GM23338 (cell line): ENCODE measurements at regions not wholly inside any gene's neighbourhood (a gene's known extent, or its start where the extent isn't known, plus 50 kb on each side); places are given as distances from the start of the nearest gene placed in this dataset.

Experiments used
- ATAC-seq: fragments of 200-7000 bp; cut with Tn5 transposase; 3 replicates; pipeline ENCODE4 v1.9.1; 2020
- DNase-seq: peaks from one replicate; pipeline ENCODE4 v3.0.0-alpha.2; 2015; ENCODE audit warnings: low spot score
- H2AFZ ChIP-seq: fragments of 200-600 bp; sonication (generic); 2 replicates; pipeline ENCODE4 v1.8.0; 2016; ENCODE audit warnings: antibody characterized with exemption, mild to moderate bottlenecking, moderate library complexity
- H3F3A ChIP-seq: fragments of 200-600 bp; sonication (generic); replicated peaks from 2 replicates; pipeline ENCODE4 v1.8.0; 2017; ENCODE audit warnings: antibody characterized with exemption, mixed run types, low read depth
- H3K27ac ChIP-seq: fragments of 200-600 bp; sonication (generic); 2 replicates; pipeline ENCODE4 v1.6.1; 2016; ENCODE audit warnings: low read depth
- H3K27me3 ChIP-seq: fragments of 200-600 bp; sonication (generic); 2 replicates; pipeline ENCODE4 v1.8.0; 2016; ENCODE audit warnings: mild to moderate bottlenecking, mixed run types, moderate library complexity; ENCODE audit not compliant: insufficient read depth
- H3K36me3 ChIP-seq: fragments of 200-600 bp; sonication (generic); 2 replicates; pipeline ENCODE4 v1.8.0; 2016; ENCODE audit warnings: mild to moderate bottlenecking; ENCODE audit not compliant: insufficient read depth
- H3K4me1 ChIP-seq: fragments of 200-600 bp; sonication (generic); 2 replicates; pipeline ENCODE4 v1.8.0; 2016; ENCODE audit warnings: mild to moderate bottlenecking, moderate library complexity; ENCODE audit not compliant: insufficient read depth
- H3K4me2 ChIP-seq: fragments of 200-600 bp; sonication (generic); 2 replicates; pipeline ENCODE4 v1.7.1; 2017; ENCODE audit warnings: mixed run types
- H3K4me3 ChIP-seq: fragments of 200-600 bp; sonication (generic); 2 replicates; pipeline ENCODE4 v1.6.1; 2016; ENCODE audit warnings: mixed run types
- H3K79me2 ChIP-seq: fragments of 200-600 bp; sonication (generic); replicated peaks from 2 replicates; pipeline ENCODE4 v1.8.0; 2017; ENCODE audit warnings: mild to moderate bottlenecking; ENCODE audit not compliant: insufficient read depth
- H3K9me2 ChIP-seq: fragments of 200-600 bp; sonication (generic); 2 replicates; pipeline ENCODE4 v1.8.0; 2017; ENCODE audit not compliant: insufficient read depth
- H4K20me1 ChIP-seq: fragments of 200-600 bp; sonication (generic); replicated peaks from 2 replicates; pipeline ENCODE4 v1.8.0; 2017; ENCODE audit warnings: mild to moderate bottlenecking; ENCODE audit not compliant: insufficient read depth
- H3K27ac Mint-ChIP-seq: 2 replicates; pipeline ENCODE4 v1.8.0; 2020; ENCODE audit warnings: inconsistent platforms, mild to moderate bottlenecking, moderate library complexity, mixed read lengths
- H3K27me3 Mint-ChIP-seq: 3 replicates; pipeline ENCODE4 v1.8.0; 2022; ENCODE audit warnings: low read depth, mild to moderate bottlenecking, moderate library complexity, mixed read lengths, inconsistent platforms; ENCODE audit not compliant: insufficient read depth, poor library complexity
- H3K36me3 Mint-ChIP-seq: 3 replicates; pipeline ENCODE4 v1.8.0; 2021; ENCODE audit warnings: low read depth, mild to moderate bottlenecking, inconsistent platforms, moderate library complexity, mixed read lengths
- H3K4me1 Mint-ChIP-seq: 3 replicates; pipeline ENCODE4 v1.8.0; 2020; ENCODE audit warnings: mild to moderate bottlenecking, inconsistent platforms, mixed read lengths
- H3K4me3 Mint-ChIP-seq: 3 replicates; pipeline ENCODE4 v1.8.0; 2021; ENCODE audit warnings: moderate library complexity, mild to moderate bottlenecking, inconsistent platforms, mixed read lengths
- H3K9me3 Mint-ChIP-seq: 3 replicates; pipeline ENCODE4 v1.8.0; 2020; ENCODE audit warnings: moderate library complexity, mild to moderate bottlenecking, inconsistent platforms, mixed read lengths
- CREB1 ChIP-seq: fragments of 250-450 bp; sonication (Bioruptor Pico); IDR thresholded peaks from 2 replicates; pipeline ENCODE4 v1.5.0; 2020; ENCODE audit warnings: low read depth, mild to moderate bottlenecking, moderate library complexity
- ETS1 ChIP-seq: IDR thresholded peaks from 2 replicates; pipeline ENCODE4 v1.6.1; 2016; ENCODE audit warnings: antibody characterized with exemption
- EZH2 ChIP-seq: fragments of 200-600 bp; sonication (generic); IDR thresholded peaks from one replicate; pipeline ENCODE4 v1.8.0; 2017; ENCODE audit warnings: antibody characterized with exemption, mild to moderate bottlenecking, low read depth; ENCODE audit not compliant: unreplicated experiment
- JUNB ChIP-seq: IDR thresholded peaks from one replicate; pipeline ENCODE4 v1.6.1; 2016; ENCODE audit warnings: antibody characterized with exemption; ENCODE audit not compliant: unreplicated experiment
- STAT1 ChIP-seq: IDR thresholded peaks from one replicate; pipeline ENCODE4 v1.6.1; 2016; ENCODE audit warnings: antibody characterized with exemption; ENCODE audit not compliant: unreplicated experiment
- ZNF114 ChIP-seq: fragments of 250-450 bp; sonication (Bioruptor Pico); IDR thresholded peaks from 2 replicates; pipeline ENCODE4 v1.5.0; 2020; ENCODE audit warnings: mild to moderate bottlenecking, moderate library complexity
- ZNF331 ChIP-seq: fragments of 250-450 bp; sonication (Bioruptor Pico); IDR thresholded peaks from 2 replicates; pipeline ENCODE4 v1.5.0; 2020; ENCODE audit warnings: low read depth, mild to moderate bottlenecking, moderate library complexity
- TF ChIP-seq, protein P1 (sequence below): IDR thresholded peaks from one replicate; pipeline ENCODE4 v1.6.1; 2018; ENCODE audit warnings: antibody characterized with exemption; ENCODE audit not compliant: unreplicated experiment
- TF ChIP-seq, protein P2 (sequence below): fragments of 250-450 bp; sonication (Bioruptor Pico); IDR thresholded peaks from 2 replicates; pipeline ENCODE4 v1.5.0; 2020; ENCODE audit warnings: mild to moderate bottlenecking, moderate library complexity

GRCh38 chr2:59919579-59919978 lies 633.9 kb downstream of the BCL11A start (continued):
- TF ChIP-seq ZNF331 (CRISPR knock-in tag) (no peak), EZH2 (no peak), ETS1 (no peak), CREB1 (no peak)
- TF ChIP-seq, protein P1, sequence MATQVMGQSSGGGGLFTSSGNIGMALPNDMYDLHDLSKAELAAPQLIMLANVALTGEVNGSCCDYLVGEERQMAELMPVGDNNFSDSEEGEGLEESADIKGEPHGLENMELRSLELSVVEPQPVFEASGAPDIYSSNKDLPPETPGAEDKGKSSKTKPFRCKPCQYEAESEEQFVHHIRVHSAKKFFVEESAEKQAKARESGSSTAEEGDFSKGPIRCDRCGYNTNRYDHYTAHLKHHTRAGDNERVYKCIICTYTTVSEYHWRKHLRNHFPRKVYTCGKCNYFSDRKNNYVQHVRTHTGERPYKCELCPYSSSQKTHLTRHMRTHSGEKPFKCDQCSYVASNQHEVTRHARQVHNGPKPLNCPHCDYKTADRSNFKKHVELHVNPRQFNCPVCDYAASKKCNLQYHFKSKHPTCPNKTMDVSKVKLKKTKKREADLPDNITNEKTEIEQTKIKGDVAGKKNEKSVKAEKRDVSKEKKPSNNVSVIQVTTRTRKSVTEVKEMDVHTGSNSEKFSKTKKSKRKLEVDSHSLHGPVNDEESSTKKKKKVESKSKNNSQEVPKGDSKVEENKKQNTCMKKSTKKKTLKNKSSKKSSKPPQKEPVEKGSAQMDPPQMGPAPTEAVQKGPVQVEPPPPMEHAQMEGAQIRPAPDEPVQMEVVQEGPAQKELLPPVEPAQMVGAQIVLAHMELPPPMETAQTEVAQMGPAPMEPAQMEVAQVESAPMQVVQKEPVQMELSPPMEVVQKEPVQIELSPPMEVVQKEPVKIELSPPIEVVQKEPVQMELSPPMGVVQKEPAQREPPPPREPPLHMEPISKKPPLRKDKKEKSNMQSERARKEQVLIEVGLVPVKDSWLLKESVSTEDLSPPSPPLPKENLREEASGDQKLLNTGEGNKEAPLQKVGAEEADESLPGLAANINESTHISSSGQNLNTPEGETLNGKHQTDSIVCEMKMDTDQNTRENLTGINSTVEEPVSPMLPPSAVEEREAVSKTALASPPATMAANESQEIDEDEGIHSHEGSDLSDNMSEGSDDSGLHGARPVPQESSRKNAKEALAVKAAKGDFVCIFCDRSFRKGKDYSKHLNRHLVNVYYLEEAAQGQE, result no peak

GRCh38 chr2:59912042-59912441 lies 641.4 kb downstream of the BCL11A start:
- no peaks in the 10 kb centered on the region for H3F3A ChIP-seq
- H3K9me2 ChIP-seq, result 0 out of 2 replicates have a peak, but pooled peaks cover 3% of the 10 kb centered on the region
- Mint-ChIP-seq H3K27me3 (peaks cover under 1% of the 10 kb centered on the region), H3K27ac (no peak overlapping the region), H3K9me3 (no peaks in the 10 kb centered on the region), H3K4me3 (no peak overlapping the region), H3K36me3 (no peaks in the 10 kb centered on the region), H3K4me1 (no peaks in the 10 kb centered on the region; the same call in 1 of the 3 replicates)
- ATAC-seq (no peak), DNase-seq (peak; percentile 32)
- no peaks in the 10 kb centered on the region for H3K4me1 ChIP-seq
- H3K4me2 ChIP-seq, result no peak overlapping the region
- H3K4me3 ChIP-seq, result no peak overlapping the region
- H4K20me1 ChIP-seq, result no peaks in the 10 kb centered on the region
- H3K36me3 ChIP-seq, result no peaks in the 10 kb centered on the region
- no peak overlapping the region for H3K27ac ChIP-seq
- H3K27me3 ChIP-seq, result no peaks in the 10 kb centered on the region
- H3K79me2 ChIP-seq, result no peaks in the 10 kb centered on the region
- H2AFZ ChIP-seq, result no peak overlapping the region
- TF ChIP-seq, protein P1, result no peak
- TF ChIP-seq STAT1 (no peak), ZNF114 (no peak), JUNB (no peak), CREB1 (no peak), EZH2 (no peak), ZNF331 (CRISPR knock-in tag) (no peak)
- TF ChIP-seq, protein P2, sequence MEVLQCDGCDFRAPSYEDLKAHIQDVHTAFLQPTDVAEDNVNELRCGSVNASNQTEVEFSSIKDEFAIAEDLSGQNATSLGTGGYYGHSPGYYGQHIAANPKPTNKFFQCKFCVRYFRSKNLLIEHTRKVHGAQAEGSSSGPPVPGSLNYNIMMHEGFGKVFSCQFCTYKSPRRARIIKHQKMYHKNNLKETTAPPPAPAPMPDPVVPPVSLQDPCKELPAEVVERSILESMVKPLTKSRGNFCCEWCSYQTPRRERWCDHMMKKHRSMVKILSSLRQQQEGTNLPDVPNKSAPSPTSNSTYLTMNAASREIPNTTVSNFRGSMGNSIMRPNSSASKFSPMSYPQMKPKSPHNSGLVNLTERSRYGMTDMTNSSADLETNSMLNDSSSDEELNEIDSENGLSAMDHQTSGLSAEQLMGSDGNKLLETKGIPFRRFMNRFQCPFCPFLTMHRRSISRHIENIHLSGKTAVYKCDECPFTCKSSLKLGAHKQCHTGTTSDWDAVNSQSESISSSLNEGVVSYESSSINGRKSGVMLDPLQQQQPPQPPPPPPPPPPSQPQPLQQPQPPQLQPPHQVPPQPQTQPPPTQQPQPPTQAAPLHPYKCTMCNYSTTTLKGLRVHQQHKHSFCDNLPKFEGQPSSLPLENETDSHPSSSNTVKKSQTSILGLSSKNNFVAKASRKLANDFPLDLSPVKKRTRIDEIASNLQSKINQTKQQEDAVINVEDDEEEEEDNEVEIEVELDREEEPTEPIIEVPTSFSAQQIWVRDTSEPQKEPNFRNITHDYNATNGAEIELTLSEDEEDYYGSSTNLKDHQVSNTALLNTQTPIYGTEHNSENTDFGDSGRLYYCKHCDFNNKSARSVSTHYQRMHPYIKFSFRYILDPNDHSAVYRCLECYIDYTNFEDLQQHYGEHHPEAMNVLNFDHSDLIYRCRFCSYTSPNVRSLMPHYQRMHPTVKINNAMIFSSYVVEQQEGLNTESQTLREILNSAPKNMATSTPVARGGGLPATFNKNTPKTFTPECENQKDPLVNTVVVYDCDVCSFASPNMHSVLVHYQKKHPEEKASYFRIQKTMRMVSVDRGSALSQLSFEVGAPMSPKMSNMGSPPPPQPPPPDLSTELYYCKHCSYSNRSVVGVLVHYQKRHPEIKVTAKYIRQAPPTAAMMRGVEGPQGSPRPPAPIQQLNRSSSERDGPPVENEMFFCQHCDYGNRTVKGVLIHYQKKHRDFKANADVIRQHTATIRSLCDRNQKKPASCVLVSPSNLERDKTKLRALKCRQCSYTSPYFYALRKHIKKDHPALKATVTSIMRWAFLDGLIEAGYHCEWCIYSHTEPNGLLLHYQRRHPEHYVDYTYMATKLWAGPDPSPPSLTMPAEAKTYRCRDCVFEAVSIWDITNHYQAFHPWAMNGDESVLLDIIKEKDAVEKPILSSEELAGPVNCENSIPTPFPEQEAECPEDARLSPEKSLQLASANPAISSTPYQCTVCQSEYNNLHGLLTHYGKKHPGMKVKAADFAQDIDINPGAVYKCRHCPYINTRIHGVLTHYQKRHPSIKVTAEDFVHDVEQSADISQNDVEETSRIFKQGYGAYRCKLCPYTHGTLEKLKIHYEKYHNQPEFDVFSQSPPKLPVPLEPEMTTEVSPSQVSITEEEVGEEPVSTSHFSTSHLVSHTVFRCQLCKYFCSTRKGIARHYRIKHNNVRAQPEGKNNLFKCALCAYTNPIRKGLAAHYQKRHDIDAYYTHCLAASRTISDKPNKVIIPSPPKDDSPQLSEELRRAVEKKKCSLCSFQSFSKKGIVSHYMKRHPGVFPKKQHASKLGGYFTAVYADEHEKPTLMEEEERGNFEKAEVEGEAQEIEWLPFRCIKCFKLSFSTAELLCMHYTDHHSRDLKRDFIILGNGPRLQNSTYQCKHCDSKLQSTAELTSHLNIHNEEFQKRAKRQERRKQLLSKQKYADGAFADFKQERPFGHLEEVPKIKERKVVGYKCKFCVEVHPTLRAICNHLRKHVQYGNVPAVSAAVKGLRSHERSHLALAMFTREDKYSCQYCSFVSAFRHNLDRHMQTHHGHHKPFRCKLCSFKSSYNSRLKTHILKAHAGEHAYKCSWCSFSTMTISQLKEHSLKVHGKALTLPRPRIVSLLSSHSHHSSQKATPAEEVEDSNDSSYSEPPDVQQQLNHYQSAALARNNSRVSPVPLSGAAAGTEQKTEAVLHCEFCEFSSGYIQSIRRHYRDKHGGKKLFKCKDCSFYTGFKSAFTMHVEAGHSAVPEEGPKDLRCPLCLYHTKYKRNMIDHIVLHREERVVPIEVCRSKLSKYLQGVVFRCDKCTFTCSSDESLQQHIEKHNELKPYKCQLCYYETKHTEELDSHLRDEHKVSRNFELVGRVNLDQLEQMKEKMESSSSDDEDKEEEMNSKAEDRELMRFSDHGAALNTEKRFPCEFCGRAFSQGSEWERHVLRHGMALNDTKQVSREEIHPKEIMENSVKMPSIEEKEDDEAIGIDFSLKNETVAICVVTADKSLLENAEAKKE, result no peak
